SK-N-SH (cell line): ENCODE measurements at regions not wholly inside any gene's neighbourhood (a gene's known extent, or its start where the extent isn't known, plus 50 kb on each side); places are given as distances from the start of the nearest gene placed in this dataset.
A peak's percentile ranks its signal among the peaks of the same experiment; 100 is the strongest.

ENCODE experiments used
- CTCF ChIA-PET: fragments of 300-600, 350-600 bp; formaldehyde crosslinking; extraction: SDS; loops from one replicate; lab custom pipeline; 2021; lab: Yijun Ruan, JAX
- POLR2A ChIA-PET: fragments of 350-600 bp; sonication (Branson Sonifier 250); formaldehyde crosslinking; extraction: SDS; loops from one replicate; lab custom pipeline; 2020; ENCODE audit warnings: antibody characterized with exemption, inconsistent platforms; lab: Yijun Ruan, JAX
- DNase-seq: peaks from one replicate; pipeline ENCODE4 v3.0.0; 2012
- H2AFZ ChIP-seq: fragments of 200-600 bp; sonication (generic); 2 replicates; pipeline ENCODE4 v1.8.1; 2016; ENCODE audit warnings: antibody characterized with exemption, mild to moderate bottlenecking, low read depth
- H3F3A ChIP-seq: fragments of 200-600 bp; sonication (generic); replicated peaks from 2 replicates; pipeline ENCODE3; 2016; ENCODE audit warnings: antibody characterized with exemption, mild to moderate bottlenecking; ENCODE audit not compliant: insufficient read depth
- H3K27ac ChIP-seq, 2 experiments: fragments of 200-500 bp in 1 of 2; fragments of 200-600 bp in 1 of 2; sonication (Bioruptor generic) in 1 of 2; sonication (generic), shearing (Covaris generic) in 1 of 2; 2 replicates each; pipeline versions ENCODE4 v1.5.1 to v1.6.1; 2014 to 2016; ENCODE audit warnings: low read depth in 2 of 2, inconsistent platforms in 1 of 2, low read length in 1 of 2, mild to moderate bottlenecking in 1 of 2, mixed read lengths in 1 of 2
- H3K27me3 ChIP-seq: fragments of 200-600 bp; sonication (generic), shearing (Covaris generic); 2 replicates; pipeline ENCODE4 v1.6.1; 2016; ENCODE audit warnings: mixed run types; ENCODE audit not compliant: insufficient read depth
- H3K36me3 ChIP-seq, 2 experiments: fragments of 200-500 bp in 1 of 2; fragments of 200-600 bp in 1 of 2; sonication (Bioruptor generic) in 1 of 2; sonication (generic) in 1 of 2; replicated peaks in 1 of 2; 2 replicates each; pipeline versions ENCODE3 to v1.5.1; 2014 to 2016; ENCODE audit warnings: low read length in 1 of 2, mild to moderate bottlenecking in 1 of 2; ENCODE audit not compliant: insufficient read depth in 2 of 2, control insufficient read depth in 1 of 2
- H3K4me1 ChIP-seq, 2 experiments: fragments of 200-500 bp in 1 of 2; fragments of 200-600 bp in 1 of 2; sonication (Bioruptor generic) in 1 of 2; sonication (generic), shearing (Covaris generic) in 1 of 2; 2 replicates each; pipeline versions ENCODE4 v1.5.1 to v1.6.1; 2014 to 2016; ENCODE audit warnings: low read depth in 1 of 2, low read length in 1 of 2, mixed run types in 1 of 2; ENCODE audit not compliant: insufficient read depth in 2 of 2, control insufficient read depth in 1 of 2
- H3K4me2 ChIP-seq: fragments of 200-600 bp; sonication (generic), shearing (Covaris generic); 2 replicates; pipeline ENCODE4 v1.6.1; 2017; ENCODE audit warnings: mixed run types
- H3K4me3 ChIP-seq, 2 experiments: fragments of 200-500 bp in 1 of 2; fragments of 200-600 bp in 1 of 2; sonication (Bioruptor generic) in 1 of 2; sonication (generic), shearing (Covaris generic) in 1 of 2; 2 replicates each; pipeline versions ENCODE4 v1.5.1 to v1.8.1; 2014 to 2016; ENCODE audit warnings: low read depth in 2 of 2, inconsistent platforms in 1 of 2, low read length in 1 of 2, mild to moderate bottlenecking in 1 of 2, mixed read lengths in 1 of 2, moderate library complexity in 1 of 2
- H3K79me2 ChIP-seq: fragments of 200-600 bp; sonication (generic); 2 replicates; pipeline ENCODE4 v1.8.1; 2017; ENCODE audit warnings: mild to moderate bottlenecking; ENCODE audit not compliant: insufficient read depth
- H3K9ac ChIP-seq: fragments of 200-600 bp; sonication (generic); 2 replicates; pipeline ENCODE4 v1.6.1; 2017; ENCODE audit warnings: mixed run types
- H3K9me2 ChIP-seq: fragments of 200-600 bp; sonication (generic); 2 replicates; pipeline ENCODE4 v1.6.1; 2017; ENCODE audit warnings: mixed run types
- H3K9me3 ChIP-seq: fragments of 200-600 bp; sonication (generic); 2 replicates; pipeline ENCODE4 v1.6.1; 2017; ENCODE audit warnings: mixed run types, mild to moderate bottlenecking, moderate library complexity
- H4K20me1 ChIP-seq: fragments of 200-600 bp; sonication (generic); 2 replicates; pipeline ENCODE4 v1.6.1; 2017; ENCODE audit warnings: mild to moderate bottlenecking, mixed run types; ENCODE audit not compliant: insufficient read depth
- EP300 ChIP-seq, 2 experiments: IDR thresholded peaks; 2 replicates each; pipeline versions ENCODE4 v1.4.0 to v1.6.1; 2012; ENCODE audit warnings: borderline replicate concordance in 1 of 2, low read depth in 1 of 2, low read length in 1 of 2
- EZH2phosphoT487 ChIP-seq: fragments of 200-600 bp; sonication (generic); IDR thresholded peaks from 2 replicates; pipeline ENCODE4 v1.6.1; 2017; ENCODE audit warnings: low read depth, mixed run types, mild to moderate bottlenecking, antibody characterized with exemption, moderate library complexity, borderline replicate concordance
- FOXJ3 ChIP-seq: sonication (generic); formaldehyde crosslinking; IDR thresholded peaks from 2 replicates; pipeline ENCODE4 v1.5.1; 2020; ENCODE audit warnings: mild to moderate bottlenecking, missing genetic modification reagents
- FOXM1 ChIP-seq: IDR thresholded peaks from 2 replicates; pipeline ENCODE4 v1.4.0; 2012; ENCODE audit warnings: low read depth, mild to moderate bottlenecking
- GABPA ChIP-seq: IDR thresholded peaks from 2 replicates; pipeline ENCODE4 v1.4.0; 2012; ENCODE audit warnings: low read depth, mild to moderate bottlenecking
- JUND ChIP-seq: IDR thresholded peaks from 2 replicates; pipeline ENCODE4 v1.4.0; 2012
- MAX ChIP-seq: IDR thresholded peaks from 2 replicates; pipeline ENCODE4 v1.4.0; 2012; ENCODE audit warnings: low read depth
- MEF2A ChIP-seq: IDR thresholded peaks from 2 replicates; pipeline ENCODE4 v1.4.0; 2012; ENCODE audit warnings: low read depth, borderline replicate concordance
- MXI1 ChIP-seq: IDR thresholded peaks from 2 replicates; pipeline ENCODE4 v1.6.1; 2012; ENCODE audit warnings: mild to moderate bottlenecking, low read depth, low read length, improper control_type of control experiment
- NRF1 ChIP-seq: IDR thresholded peaks from 2 replicates; pipeline ENCODE4 v1.6.1; 2012; ENCODE audit warnings: low read depth, mild to moderate bottlenecking, low read length
- RAD21 ChIP-seq: IDR thresholded peaks from 2 replicates; pipeline ENCODE4 v1.6.1; 2012; ENCODE audit warnings: mild to moderate bottlenecking, low read length
- RCOR1 ChIP-seq: fragments of 150-350 bp; IDR thresholded peaks from 2 replicates; pipeline ENCODE4 v1.6.1; 2017; ENCODE audit warnings: antibody characterized with exemption, low read length
- RFX5 ChIP-seq: IDR thresholded peaks from 2 replicates; pipeline ENCODE4 v1.6.1; 2012; ENCODE audit warnings: mild to moderate bottlenecking, improper control_type of control experiment, low read length
- TCF12 ChIP-seq: IDR thresholded peaks from 2 replicates; pipeline ENCODE4 v1.4.0; 2012
- USF1 ChIP-seq: IDR thresholded peaks from 2 replicates; pipeline ENCODE4 v1.4.0; 2012; ENCODE audit warnings: low read depth, borderline replicate concordance
- YY1 ChIP-seq: IDR thresholded peaks from 2 replicates; pipeline ENCODE4 v1.4.0; 2012; ENCODE audit warnings: low read depth, mild to moderate bottlenecking
- WGBS: methylation state at CpG from one replicate; pipeline ENCODE4 v1.1.6; 2017; ENCODE audit warnings: low lambda C conversion rate; 5-methylcytosine and 5-hydroxymethylcytosine counted together
- TF ChIP-seq, protein P1 (sequence below): fragments of 150-350 bp; IDR thresholded peaks from 2 replicates; pipeline ENCODE4 v1.6.1; 2016; ENCODE audit warnings: mild to moderate bottlenecking, low read depth, low read length
- TF ChIP-seq, protein P2 (sequence below): IDR thresholded peaks from 2 replicates; pipeline ENCODE4 v1.6.1; 2012; ENCODE audit warnings: mild to moderate bottlenecking, low read depth, low read length, moderate library complexity
- TF ChIP-seq, protein P3 (sequence below): fragments of 200-600 bp; sonication (generic); IDR thresholded peaks from 2 replicates; pipeline ENCODE4 v1.6.1; 2017; ENCODE audit warnings: antibody characterized with exemption, mild to moderate bottlenecking, moderate library complexity

GRCh38 chr4:146051728-146052391 is 113.2 kb upstream of the ZNF827 start:
- peak overlapping the region in 1 of 2 experiments; percentile 57; a peak in 2 of 4 replicates for H3K27ac ChIP-seq
- peaks cover 0 to 12% of the 10 kb centered on the region in 2 experiments; a peak in 1 of 4 replicates for H3K4me1 ChIP-seq
- peak overlapping the region; percentile 58; the same call in 1 of the 2 replicates for H2AFZ ChIP-seq
- CTCF ChIA-PET = no interaction called here
- no peaks in the 10 kb centered on the region for H3K27me3 ChIP-seq
- WGBS = 24% methylated on average over 3 of the region's 3 CpGs
- TF ChIP-seq FOXJ3 (CRISPR knock-in tag) (no peak), MEF2A (peak; percentile 32; the same call in 1 of the 2 replicates), RFX5 (no peak), RAD21 (no peak), JUND (peak; percentile 16; the same call in 1 of the 2 replicates), USF1 (no peak), TCF12 (no peak), MAX (no peak), EP300 (IDR thresholded peaks at IDR 0.05; ENCODE audit: borderline replicate concordance in 1 of 2, low read depth in 1 of 2, low read length in 1 of 2) (0 out of 4 replicates have a peak, but pooled peaks of 1 of the 2 experiments have one; percentile 6), EZH2phosphoT487 (no peak), GABPA (no peak), RCOR1 (no peak), NRF1 (no peak), FOXM1 (no peak), MXI1 (no peak), YY1 (no peak)
- TF ChIP-seq, protein P1, sequence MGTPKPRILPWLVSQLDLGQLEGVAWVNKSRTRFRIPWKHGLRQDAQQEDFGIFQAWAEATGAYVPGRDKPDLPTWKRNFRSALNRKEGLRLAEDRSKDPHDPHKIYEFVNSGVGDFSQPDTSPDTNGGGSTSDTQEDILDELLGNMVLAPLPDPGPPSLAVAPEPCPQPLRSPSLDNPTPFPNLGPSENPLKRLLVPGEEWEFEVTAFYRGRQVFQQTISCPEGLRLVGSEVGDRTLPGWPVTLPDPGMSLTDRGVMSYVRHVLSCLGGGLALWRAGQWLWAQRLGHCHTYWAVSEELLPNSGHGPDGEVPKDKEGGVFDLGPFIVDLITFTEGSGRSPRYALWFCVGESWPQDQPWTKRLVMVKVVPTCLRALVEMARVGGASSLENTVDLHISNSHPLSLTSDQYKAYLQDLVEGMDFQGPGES = no peak
- TF ChIP-seq, protein P2, sequence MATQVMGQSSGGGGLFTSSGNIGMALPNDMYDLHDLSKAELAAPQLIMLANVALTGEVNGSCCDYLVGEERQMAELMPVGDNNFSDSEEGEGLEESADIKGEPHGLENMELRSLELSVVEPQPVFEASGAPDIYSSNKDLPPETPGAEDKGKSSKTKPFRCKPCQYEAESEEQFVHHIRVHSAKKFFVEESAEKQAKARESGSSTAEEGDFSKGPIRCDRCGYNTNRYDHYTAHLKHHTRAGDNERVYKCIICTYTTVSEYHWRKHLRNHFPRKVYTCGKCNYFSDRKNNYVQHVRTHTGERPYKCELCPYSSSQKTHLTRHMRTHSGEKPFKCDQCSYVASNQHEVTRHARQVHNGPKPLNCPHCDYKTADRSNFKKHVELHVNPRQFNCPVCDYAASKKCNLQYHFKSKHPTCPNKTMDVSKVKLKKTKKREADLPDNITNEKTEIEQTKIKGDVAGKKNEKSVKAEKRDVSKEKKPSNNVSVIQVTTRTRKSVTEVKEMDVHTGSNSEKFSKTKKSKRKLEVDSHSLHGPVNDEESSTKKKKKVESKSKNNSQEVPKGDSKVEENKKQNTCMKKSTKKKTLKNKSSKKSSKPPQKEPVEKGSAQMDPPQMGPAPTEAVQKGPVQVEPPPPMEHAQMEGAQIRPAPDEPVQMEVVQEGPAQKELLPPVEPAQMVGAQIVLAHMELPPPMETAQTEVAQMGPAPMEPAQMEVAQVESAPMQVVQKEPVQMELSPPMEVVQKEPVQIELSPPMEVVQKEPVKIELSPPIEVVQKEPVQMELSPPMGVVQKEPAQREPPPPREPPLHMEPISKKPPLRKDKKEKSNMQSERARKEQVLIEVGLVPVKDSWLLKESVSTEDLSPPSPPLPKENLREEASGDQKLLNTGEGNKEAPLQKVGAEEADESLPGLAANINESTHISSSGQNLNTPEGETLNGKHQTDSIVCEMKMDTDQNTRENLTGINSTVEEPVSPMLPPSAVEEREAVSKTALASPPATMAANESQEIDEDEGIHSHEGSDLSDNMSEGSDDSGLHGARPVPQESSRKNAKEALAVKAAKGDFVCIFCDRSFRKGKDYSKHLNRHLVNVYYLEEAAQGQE = no peak
- TF ChIP-seq, protein P3, sequence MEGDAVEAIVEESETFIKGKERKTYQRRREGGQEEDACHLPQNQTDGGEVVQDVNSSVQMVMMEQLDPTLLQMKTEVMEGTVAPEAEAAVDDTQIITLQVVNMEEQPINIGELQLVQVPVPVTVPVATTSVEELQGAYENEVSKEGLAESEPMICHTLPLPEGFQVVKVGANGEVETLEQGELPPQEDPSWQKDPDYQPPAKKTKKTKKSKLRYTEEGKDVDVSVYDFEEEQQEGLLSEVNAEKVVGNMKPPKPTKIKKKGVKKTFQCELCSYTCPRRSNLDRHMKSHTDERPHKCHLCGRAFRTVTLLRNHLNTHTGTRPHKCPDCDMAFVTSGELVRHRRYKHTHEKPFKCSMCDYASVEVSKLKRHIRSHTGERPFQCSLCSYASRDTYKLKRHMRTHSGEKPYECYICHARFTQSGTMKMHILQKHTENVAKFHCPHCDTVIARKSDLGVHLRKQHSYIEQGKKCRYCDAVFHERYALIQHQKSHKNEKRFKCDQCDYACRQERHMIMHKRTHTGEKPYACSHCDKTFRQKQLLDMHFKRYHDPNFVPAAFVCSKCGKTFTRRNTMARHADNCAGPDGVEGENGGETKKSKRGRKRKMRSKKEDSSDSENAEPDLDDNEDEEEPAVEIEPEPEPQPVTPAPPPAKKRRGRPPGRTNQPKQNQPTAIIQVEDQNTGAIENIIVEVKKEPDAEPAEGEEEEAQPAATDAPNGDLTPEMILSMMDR = no peak
- H3K36me3 ChIP-seq = no peaks in the 10 kb centered on the region
- H3K4me3 ChIP-seq = no peak overlapping the region
- H4K20me1 ChIP-seq = no peaks in the 10 kb centered on the region
- H3K4me2 ChIP-seq = peak overlapping the region; percentile 22; the same call in 1 of the 2 replicates
- no peak for DNase-seq
- H3F3A ChIP-seq = peaks cover 14% of the 10 kb centered on the region
- no peaks in the 10 kb centered on the region for H3K79me2 ChIP-seq
- H3K9ac ChIP-seq = no peak overlapping the region; the same call in 1 of the 2 replicates
- no peaks in the 10 kb centered on the region for H3K9me2 ChIP-seq
- POLR2A ChIA-PET = no interaction called here
- H3K9me3 ChIP-seq = no peaks in the 10 kb centered on the region
